ENCODE measurements at regions not wholly inside any gene's neighbourhood (a gene's known extent, or its start where the extent isn't known, plus 50 kb on each side); places are given as distances from the start of the nearest gene placed in this dataset.

- DNase-seq (ENCODE audit: low read depth in 4 of 4, low spot score in 3 of 4): no peak
Observed at GRCh38 chr5:89397096-89397495, 514.1 kb upstream of the MEF2C start.

GRCh38 chr5:89396278-89396954 is 513.4 kb upstream of the MEF2C start:
- no peak for DNase-seq (ENCODE audit: low read depth in 4 of 4, low spot score in 3 of 4)

GRCh38 chr5:89395111-89395510 is 512.1 kb upstream of the MEF2C start:
- DNase-seq (ENCODE audit: low read depth in 4 of 4, low spot score in 3 of 4): no peak

GRCh38 chr5:89388872-89389271 is 505.9 kb upstream of the MEF2C start:
- no peak for DNase-seq (ENCODE audit: low read depth in 4 of 4, low spot score in 3 of 4)

GRCh38 chr5:89384391-89384790 is 501.4 kb upstream of the MEF2C start:
- DNase-seq (ENCODE audit: low read depth in 4 of 4, low spot score in 3 of 4): no peak

- DNase-seq (ENCODE audit: low read depth in 4 of 4, low spot score in 3 of 4): no peak
Observed at GRCh38 chr5:89380635-89381034, 497.7 kb upstream of the MEF2C start.

GRCh38 chr5:89377767-89378455 is 494.9 kb upstream of the MEF2C start:
- no peak for DNase-seq (ENCODE audit: low read depth in 4 of 4, low spot score in 3 of 4)

GRCh38 chr5:89374818-89375521 is 492.0 kb upstream of the MEF2C start:
- DNase-seq (ENCODE audit: low read depth in 4 of 4, low spot score in 3 of 4): no peak

GRCh38 chr5:89374144-89374784 is 491.3 kb upstream of the MEF2C start:
- no peak for DNase-seq (ENCODE audit: low read depth in 4 of 4, low spot score in 3 of 4)

- no peak for DNase-seq (ENCODE audit: low read depth in 4 of 4, low spot score in 3 of 4)
Observed at GRCh38 chr5:89372176-89372575, 489.2 kb upstream of the MEF2C start.

GRCh38 chr5:89371646-89372045 is 488.7 kb upstream of the MEF2C start:
- DNase-seq (ENCODE audit: low read depth in 4 of 4, low spot score in 3 of 4): no peak

GRCh38 chr5:89359046-89359445 is 476.1 kb upstream of the MEF2C start:
- DNase-seq (ENCODE audit: low read depth in 4 of 4, low spot score in 3 of 4): no peak

GRCh38 chr5:89353837-89354551 is 471.0 kb upstream of the MEF2C start:
- DNase-seq (ENCODE audit: low read depth in 4 of 4, low spot score in 3 of 4): no peak

GRCh38 chr5:89351975-89352374 is 469.0 kb upstream of the MEF2C start:
- no peak for DNase-seq (ENCODE audit: low read depth in 4 of 4, low spot score in 3 of 4)

GRCh38 chr5:89351222-89351621 is 468.2 kb upstream of the MEF2C start:
- DNase-seq (ENCODE audit: low read depth in 4 of 4, low spot score in 3 of 4): no peak

- DNase-seq (ENCODE audit: low read depth in 4 of 4, low spot score in 3 of 4): no peak
Observed at GRCh38 chr5:89350684-89351083, 467.7 kb upstream of the MEF2C start.

GRCh38 chr5:89349246-89349980 is 466.4 kb upstream of the MEF2C start:
- no peak for DNase-seq (ENCODE audit: low read depth in 4 of 4, low spot score in 3 of 4)

- DNase-seq (ENCODE audit: low read depth in 4 of 4, low spot score in 3 of 4): no peak
Observed at GRCh38 chr5:89346573-89346972, 463.6 kb upstream of the MEF2C start.

GRCh38 chr5:89343666-89344065 is 460.7 kb upstream of the MEF2C start:
- DNase-seq (ENCODE audit: low read depth in 4 of 4, low spot score in 3 of 4): no peak
